ENCODE measurements at regions not wholly inside any gene's neighbourhood (a gene's known extent, or its start where the extent isn't known, plus 50 kb on each side); places are given as distances from the start of the nearest gene placed in this dataset.
"Not testable (repeated sequence)": the region's sequence is repeated elsewhere in the genome, so short reads cannot be mapped to it uniquely, and the experiment has no call there.

- POLR2A ChIA-PET, CTCF ChIA-PET: not testable (repeated sequence)
Observed at GRCh38 chr5:36513647-36514046, 92.8 kb upstream of the SLC1A3 start.

GRCh38 chr5:36519881-36520280, 86.5 kb upstream of the SLC1A3 start:
- CTCF ChIA-PET: no interaction called here
- POLR2A ChIA-PET: no interaction called here

DNA sequence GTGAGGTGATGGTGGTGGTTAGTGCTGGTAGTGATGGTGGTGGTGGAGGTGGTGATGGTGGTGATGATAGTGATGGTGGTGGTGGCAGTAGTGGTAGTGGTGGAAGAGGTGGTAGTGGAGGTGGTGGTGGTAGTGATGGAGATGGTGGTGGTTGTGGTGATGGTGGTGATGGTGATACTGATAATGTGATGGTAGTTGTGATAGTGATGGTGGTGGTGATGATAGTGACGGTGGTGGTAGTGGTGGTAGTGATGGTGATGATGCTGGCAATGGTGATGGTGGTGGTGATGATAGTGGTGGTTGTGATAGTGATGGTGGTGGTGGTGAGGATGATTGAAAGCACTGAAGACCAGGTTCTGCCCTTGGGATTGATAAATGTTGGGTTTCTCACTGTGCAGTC, 85.2 kb upstream of the SLC1A3 start:
- ChIA-PET CTCF (no interaction called here), POLR2A (no interaction called here)

DNA sequence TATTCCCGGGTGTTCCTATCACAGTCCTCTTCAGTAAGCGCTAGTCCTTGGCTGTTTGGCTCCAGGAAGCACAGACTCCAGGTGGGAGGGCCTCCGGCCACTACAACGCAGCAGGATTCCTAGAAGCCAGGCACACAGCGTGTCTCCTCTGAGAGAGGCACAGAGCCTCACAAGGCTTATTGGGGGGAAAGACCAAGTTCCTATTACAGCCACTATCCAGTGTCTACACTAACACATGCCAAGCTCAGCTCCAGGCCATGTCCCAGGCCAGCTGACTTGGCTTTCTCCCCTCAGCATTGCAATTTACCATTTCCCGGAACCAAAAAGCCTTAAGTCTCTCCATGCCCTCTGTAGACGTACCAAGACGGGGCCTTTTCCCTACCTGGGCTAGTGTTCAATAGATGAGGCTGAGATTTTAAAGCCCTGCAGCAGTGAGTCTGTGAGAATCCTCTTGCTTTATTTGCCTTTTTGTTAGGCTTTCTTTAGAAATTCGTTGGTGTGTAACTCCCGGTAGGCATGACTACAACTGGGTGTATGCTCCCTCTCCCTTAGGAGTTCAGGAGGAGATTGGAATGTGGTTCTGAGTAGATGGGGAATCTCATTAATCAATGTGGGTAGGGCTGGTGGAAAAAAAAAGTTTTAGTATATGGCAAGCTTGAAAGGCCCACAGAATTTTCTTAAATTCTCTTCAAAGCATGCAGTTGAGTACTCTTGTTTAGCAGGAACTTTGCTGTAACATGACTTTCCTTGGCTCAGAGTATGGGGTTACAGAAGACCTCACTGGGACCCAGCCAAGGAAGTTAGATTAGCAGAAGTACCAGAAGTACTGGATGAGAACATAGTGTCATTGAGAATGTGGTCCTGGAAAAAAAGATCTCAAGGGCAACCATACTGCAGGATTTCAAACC, 84.3 kb upstream of the SLC1A3 start:
- ChIA-PET POLR2A (no interaction called here), CTCF (no interaction called here)

DNA sequence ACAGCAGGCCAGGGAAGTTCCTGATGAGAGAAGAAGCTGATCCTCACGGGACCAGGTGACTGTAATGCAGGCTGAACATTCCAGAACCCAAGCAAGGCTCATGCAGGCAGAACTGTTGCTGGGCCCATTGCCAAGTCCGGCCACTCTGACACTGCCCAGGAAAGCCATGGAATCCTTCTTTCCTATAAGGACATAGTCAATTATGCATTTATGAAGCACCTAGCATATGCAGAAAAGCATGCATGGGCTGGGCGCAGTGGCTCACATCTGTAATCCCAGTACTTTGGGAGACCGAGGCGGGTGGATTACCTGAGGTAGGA, 83.7 kb upstream of the SLC1A3 start:
- ChIA-PET POLR2A (no interaction called here), CTCF (no interaction called here)

DNA sequence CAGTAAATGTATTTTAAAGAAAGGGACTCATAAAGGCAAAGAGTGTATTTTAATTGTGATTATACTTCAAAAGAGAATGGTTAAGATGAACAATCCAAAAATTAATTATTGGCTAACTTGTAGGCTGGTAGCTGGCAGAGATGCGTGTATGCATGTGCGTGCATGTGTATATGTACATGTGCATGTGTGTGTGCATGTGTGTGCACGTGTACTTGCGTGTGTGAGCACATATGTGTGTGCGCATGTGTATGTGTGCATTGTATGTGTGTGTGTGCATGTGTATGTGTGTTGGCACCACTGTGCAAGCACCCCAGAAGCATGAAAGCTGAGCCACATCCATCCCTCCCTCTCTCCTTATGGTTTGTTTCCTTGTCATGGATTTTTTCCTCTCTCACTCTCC, 83.0 kb upstream of the SLC1A3 start:
- POLR2A ChIA-PET: no interaction called here
- CTCF ChIA-PET: no interaction called here

DNA sequence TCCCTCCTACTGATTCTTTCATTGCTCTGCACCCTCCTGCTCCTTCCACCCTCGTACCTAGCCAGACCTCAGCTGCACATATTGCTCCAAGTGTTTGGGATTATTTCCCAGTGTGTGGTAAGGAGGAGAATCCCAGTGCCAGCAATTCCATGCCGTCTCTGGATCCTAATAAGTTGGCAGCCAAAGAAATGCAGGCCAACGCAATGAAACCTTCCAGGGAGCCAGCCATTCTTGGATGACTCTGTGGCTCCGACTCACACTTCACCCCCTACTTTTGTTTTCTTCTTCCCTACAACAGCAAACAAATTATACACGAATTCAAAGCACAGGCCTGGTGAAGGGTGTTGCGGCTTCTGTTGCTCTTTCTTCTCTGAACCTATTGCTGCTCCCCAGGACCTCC, 82.5 kb upstream of the SLC1A3 start:
- CTCF ChIA-PET: no interaction called here
- POLR2A ChIA-PET: no interaction called here

DNA sequence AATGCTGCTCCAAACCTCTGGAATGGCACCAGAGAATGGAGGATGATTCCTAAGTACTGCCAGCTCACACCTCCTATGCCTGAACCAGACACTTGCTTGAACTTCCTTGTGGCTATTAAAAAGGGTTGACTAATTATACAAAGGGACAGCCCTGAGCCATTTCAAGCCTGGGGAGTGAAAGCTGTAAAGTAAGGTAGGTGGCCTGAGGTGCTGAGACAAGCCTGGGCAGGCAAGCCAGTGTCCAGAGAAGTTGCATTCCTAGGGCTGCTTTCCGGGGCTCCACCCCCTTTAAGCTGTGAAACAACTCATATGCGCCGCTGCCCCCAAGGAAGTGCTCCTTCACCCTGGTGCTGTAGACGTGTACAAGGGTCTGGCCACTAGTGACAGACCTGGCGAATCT, 79.9 kb upstream of the SLC1A3 start:
- POLR2A ChIA-PET: no interaction called here
- CTCF ChIA-PET: no interaction called here

- ChIA-PET POLR2A (no interaction called here), CTCF (no interaction called here)
Observed at GRCh38 chr5:36528588-36528987, 77.8 kb upstream of the SLC1A3 start.

DNA sequence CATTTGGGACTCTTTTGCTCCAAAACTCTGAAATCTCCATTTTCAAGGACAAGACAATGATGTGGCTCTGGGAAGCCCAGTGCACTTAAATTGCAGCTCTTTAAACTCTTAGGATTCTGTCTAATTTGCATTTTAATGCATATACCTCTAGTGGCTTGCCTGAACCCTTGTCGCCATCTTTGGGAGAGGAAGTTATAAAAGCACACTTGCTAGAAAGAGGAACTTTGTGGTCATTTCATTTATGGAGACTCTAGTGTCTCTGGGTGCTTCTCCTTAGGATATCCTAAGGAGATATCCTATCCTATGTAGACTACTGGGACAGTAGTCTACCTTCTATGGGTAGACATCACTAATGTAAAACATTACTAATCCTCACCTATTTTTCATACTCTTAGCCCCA, 77.3 kb upstream of the SLC1A3 start:
- POLR2A ChIA-PET: no interaction called here

DNA sequence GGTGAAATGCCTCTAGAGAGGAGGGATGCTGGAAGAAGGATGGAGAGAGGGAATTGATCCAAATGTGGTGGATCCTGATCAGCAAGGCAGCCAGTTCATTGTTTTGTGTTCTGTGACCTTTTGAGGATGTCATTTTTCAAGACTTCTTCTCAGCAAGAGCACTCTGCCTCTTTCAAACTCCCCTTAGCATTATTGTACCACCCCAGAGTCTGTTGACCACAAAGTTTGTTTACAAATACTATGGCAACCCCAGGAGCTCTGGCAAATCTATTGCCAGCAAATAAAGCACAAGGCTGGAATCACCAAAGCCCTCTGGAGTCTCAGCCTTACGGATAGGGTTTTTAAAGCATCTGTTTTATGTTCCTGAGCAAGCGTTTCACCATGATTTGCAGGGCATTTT, 76.2 kb upstream of the SLC1A3 start:
- CTCF ChIA-PET: no interaction called here

More for the DNA sequence above, 77.3 kb upstream of the SLC1A3 start:
- CTCF ChIA-PET: no interaction called here

GRCh38 chr5:36531401-36531800, 75.0 kb upstream of the SLC1A3 start:
- CTCF ChIA-PET: no interaction called here

More for the DNA sequence above, 76.2 kb upstream of the SLC1A3 start:
- POLR2A ChIA-PET: no interaction called here

DNA sequence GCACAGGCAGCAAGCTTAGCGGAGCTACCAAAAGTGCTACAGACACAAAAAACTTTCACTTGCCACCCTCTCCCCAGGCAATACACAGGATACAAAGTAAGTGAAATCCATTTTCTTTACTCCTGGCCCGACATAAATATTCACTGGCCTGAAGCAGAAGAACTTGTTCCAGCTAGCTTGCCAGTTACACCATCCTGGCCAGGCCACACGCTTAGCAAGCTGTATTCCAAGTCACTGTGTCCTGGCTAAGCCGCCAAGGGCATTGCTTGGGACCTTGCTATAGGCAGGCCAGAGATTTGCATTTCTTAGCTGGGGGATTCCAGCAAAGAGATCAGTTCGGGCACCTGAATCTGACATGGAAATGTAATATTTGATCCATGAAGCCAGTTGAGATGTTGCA, 71.0 kb upstream of the SLC1A3 start:
- CTCF ChIA-PET: no interaction called here
- POLR2A ChIA-PET: no interaction called here

More at GRCh38 chr5:36531401-36531800, 75.0 kb upstream of the SLC1A3 start:
- POLR2A ChIA-PET: no interaction called here

DNA sequence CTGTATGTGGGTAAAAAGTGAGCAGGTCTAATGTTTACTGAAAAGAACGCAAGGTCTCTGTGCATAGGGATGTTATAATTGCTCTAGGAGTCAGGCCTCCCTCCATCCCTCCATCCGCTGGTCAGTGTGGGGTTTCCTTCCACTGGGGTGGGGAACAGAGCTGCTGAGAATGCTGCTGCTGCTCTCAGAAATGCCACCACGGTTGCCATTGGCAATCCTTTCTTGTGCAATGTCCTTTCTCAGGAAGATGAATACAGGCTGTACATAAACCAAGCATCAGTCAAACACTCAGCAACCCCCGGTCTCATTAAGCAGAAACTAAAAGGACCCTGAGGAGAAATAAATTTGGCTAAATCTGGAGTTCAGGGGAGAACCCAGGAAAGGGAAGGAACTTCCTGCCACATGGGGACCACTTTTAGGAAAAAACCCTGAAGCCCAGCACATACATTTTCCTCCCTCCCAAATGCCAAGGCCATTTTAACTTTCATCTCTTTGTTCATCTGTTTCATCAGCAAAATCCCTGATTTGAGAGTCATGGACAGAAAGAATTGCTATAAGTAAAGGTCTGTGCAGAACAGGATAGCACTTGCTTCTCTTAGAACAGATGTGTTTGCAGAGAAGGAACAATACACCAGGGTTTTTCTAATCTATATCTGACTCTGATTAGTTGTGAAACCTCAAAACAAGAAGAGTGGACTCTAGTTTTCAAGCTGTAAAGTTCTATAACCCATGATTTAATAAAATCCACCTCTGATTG, 70.4 kb upstream of the SLC1A3 start:
- CTCF ChIA-PET: no interaction called here
- POLR2A ChIA-PET: no interaction called here

DNA sequence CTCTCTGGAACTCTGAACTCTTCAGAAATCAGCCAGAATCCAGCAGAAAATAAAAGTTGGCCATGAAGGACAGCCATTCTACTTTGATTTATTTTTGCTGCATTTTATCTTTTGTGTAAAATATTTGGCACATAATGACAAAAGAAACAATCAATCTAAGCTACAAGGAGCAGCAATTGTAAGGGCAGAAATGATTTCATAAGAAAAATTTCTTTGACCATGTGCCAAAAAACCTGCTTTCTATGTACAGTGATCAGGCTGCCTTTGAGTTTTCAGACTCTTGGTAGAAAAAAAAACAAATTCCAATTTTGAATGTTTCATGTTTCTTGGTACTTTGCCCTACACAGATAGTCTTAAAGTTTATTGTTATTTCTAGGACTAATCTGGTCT, 69.8 kb upstream of the SLC1A3 start:
- ChIA-PET POLR2A (no interaction called here), CTCF (no interaction called here)

GRCh38 chr5:36537724-36538123, 68.7 kb upstream of the SLC1A3 start:
- CTCF ChIA-PET: no interaction called here
- POLR2A ChIA-PET: no interaction called here

DNA sequence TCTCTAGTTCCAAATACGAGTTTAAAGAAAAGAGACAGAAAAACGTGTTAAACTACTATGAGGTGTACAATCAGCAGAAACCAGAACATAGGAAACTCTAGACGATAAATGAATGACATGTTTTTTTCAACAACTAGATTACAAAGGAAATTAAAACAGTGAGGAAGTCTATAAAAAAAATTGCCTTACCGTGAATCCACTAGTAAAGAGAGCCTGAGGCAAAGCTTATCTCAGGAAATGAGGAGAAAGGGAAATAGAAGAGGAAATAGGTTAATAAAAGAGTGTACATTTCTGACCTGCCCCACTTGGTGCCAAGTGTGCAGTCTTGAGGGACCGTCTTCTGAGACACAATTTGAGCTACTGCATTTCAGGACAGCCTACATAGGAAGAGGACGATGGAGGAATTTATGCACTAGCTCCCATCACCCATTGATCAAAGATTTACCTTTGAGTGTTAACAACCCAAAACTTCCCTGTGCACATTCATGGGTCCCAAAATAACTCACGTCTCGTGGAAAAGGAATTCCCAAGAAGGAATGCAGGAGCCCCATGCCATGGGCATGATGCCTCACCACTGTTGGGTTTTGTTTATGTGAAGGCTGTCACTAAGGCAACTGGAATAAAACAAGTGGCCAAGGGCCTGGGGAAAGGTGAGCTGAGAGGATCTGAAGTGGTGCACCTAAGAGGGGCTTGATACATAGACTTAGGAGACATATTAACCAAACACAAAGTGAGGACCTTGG, 53.6 kb upstream of the SLC1A3 start:
- POLR2A ChIA-PET: no interaction called here
- CTCF ChIA-PET: no interaction called here

DNA sequence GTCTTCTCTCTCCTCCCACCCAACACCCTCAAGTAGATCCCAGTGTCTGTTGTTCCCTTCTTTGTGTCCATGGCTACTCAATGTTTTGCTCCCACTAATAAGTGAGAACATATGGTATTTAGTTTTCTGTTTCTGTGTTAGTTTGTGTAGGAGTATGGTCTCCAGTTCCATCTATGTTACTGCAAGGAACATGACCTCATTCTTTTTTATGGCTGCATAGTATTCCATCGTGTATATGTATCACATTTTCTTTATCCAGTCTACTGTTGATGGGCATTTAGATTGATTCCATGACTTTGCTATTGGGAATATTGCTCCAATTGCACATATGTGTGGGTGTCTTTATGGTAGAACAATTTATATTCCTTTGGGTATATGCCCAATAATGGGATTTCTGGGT, 51.4 kb upstream of the SLC1A3 start:
- CTCF ChIA-PET: interaction anchor here (0.6 kb wide), 1 partner anchor 63 kb away, joined by 3 read pairs; no protein-coding TSS in a partner anchor

More for the DNA sequence above, 51.4 kb upstream of the SLC1A3 start:
- POLR2A ChIA-PET: not testable (repeated sequence)

Data from activated CD8-positive, alpha-beta memory T cell treated with anti-CD3 and anti-CD28 coated beads for 36 hours (primary cell).